ENCODE measurements at regions not wholly inside any gene's neighbourhood (a gene's known extent, or its start where the extent isn't known, plus 50 kb on each side); places are given as distances from the start of the nearest gene placed in this dataset.

GRCh38 chr13:69264362-69265334, 843.0 kb upstream of the ATXN8OS start:
- TF ChIP-seq GABPA (IDR thresholded peaks at IDR 0.05; ENCODE audit: borderline replicate concordance, insufficient read depth, low read length) (no peak), YY1 (IDR thresholded peaks at IDR 0.05; ENCODE audit: low read depth, low read length) (no peak), USF2 (IDR thresholded peaks at IDR 0.05; ENCODE audit: low read length) (no peak), TEAD4 (IDR thresholded peaks at IDR 0.05; ENCODE audit: low read depth, low read length) (no peak), SRF (IDR thresholded peaks at IDR 0.05; ENCODE audit: low read depth, low read length) (no peak), MAX (IDR thresholded peaks at IDR 0.05) (no peak)
- TF ChIP-seq, protein P1, sequence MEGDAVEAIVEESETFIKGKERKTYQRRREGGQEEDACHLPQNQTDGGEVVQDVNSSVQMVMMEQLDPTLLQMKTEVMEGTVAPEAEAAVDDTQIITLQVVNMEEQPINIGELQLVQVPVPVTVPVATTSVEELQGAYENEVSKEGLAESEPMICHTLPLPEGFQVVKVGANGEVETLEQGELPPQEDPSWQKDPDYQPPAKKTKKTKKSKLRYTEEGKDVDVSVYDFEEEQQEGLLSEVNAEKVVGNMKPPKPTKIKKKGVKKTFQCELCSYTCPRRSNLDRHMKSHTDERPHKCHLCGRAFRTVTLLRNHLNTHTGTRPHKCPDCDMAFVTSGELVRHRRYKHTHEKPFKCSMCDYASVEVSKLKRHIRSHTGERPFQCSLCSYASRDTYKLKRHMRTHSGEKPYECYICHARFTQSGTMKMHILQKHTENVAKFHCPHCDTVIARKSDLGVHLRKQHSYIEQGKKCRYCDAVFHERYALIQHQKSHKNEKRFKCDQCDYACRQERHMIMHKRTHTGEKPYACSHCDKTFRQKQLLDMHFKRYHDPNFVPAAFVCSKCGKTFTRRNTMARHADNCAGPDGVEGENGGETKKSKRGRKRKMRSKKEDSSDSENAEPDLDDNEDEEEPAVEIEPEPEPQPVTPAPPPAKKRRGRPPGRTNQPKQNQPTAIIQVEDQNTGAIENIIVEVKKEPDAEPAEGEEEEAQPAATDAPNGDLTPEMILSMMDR (IDR thresholded peaks at IDR 0.05; ENCODE audit: control extremely low read depth in 1 of 3, insufficient read depth in 1 of 3, low read depth in 1 of 3, low read length in 3 of 3) = no peak

Measured in H1 (cell line).